Transverse colon (tissue), 4 donors: ENCODE measurements at regions not wholly inside any gene's neighbourhood (a gene's known extent, or its start where the extent isn't known, plus 50 kb on each side); places are given as distances from the start of the nearest gene placed in this dataset.

ENCODE experiments used
- DNase-seq: peaks from one replicate; pipeline ENCODE4 v3.0.0-alpha.2; 2019
- H3K27ac ChIP-seq, 4 donors: fragments of 200-600 bp; sonication (generic); 2 replicates each; pipeline ENCODE4 v1.5.1; 2016 to 2018; ENCODE audit warnings: inconsistent platforms in 4 of 4
- H3K27me3 ChIP-seq: fragments of 200-600 bp; sonication (generic); 2 replicates; pipeline ENCODE4 v1.5.1; 2017; ENCODE audit warnings: inconsistent platforms
- H3K36me3 ChIP-seq, 4 donors: fragments of 200-600 bp; sonication (generic); 2 replicates each; pipeline ENCODE4 v1.5.1; 2017 to 2019; ENCODE audit warnings: inconsistent platforms in 4 of 4
- H3K4me1 ChIP-seq, 4 donors: fragments of 200-600 bp; sonication (generic); 2 replicates each; pipeline ENCODE4 v1.5.1; 2017 to 2020; ENCODE audit warnings: inconsistent platforms in 4 of 4
- H3K4me3 ChIP-seq, 4 donors: fragments of 200-600 bp; sonication (generic); 1 replicate in 1 of 4; 2 replicates in 3 of 4; pipeline versions ENCODE4 v1.5.1 to v1.6.1; 2017 to 2019; ENCODE audit warnings: inconsistent platforms in 4 of 4
- H3K9me3 ChIP-seq, 2 donors: fragments of 200-600 bp; sonication (generic); 2 replicates each; pipeline ENCODE4 v1.5.1; 2017 to 2019; ENCODE audit warnings: inconsistent platforms in 2 of 2
- EP300 ChIP-seq: sonication (generic); formaldehyde crosslinking; IDR thresholded peaks from one replicate; pipeline ENCODE4 v1.6.1; 2017; ENCODE audit warnings: antibody characterized with exemption, low read depth
- POLR2A ChIP-seq: fragments of 450-650 bp; IDR thresholded peaks from one replicate; pipeline ENCODE4 v1.6.1; 2016; ENCODE audit warnings: antibody characterized with exemption, mild to moderate bottlenecking, moderate library complexity
- POLR2AphosphoS5 ChIP-seq, 3 donors: sonication (generic); formaldehyde crosslinking; IDR thresholded peaks; one replicate each; pipeline ENCODE4 v1.6.1; 2016; ENCODE audit warnings: antibody characterized with exemption in 3 of 3
- WGBS, 2 donors: methylation state at CpG; one replicate each; pipeline ENCODE4 v1.1.5; 2018; ENCODE audit warnings: low coverage in 1 of 2; 5-methylcytosine and 5-hydroxymethylcytosine counted together
- in situ Hi-C, 4 donors: fragments of 200-750 bp; cut with MboI; loops; one replicate each; pipeline versions ENCODE4 v1.15.0 to v1.15.1; 2017; ENCODE audit warnings: low sequenced_read_pairs in 3 of 4, low pct_ligation_motif_present in 1 of 4, low pct_unique_long_range_greater_than_20kb in 1 of 4
- intact Hi-C: fragments of 100-400 bp; cut with DNase I; formaldehyde crosslinking; loops from one replicate; pipeline ENCODE4 v1.15.1; 2023; ENCODE audit warnings: low total_unique reads
- TF ChIP-seq, protein P1 (sequence below), 5 experiments: fragments of 200-600 bp in 3 of 5; fragments of 450-650 bp in 2 of 5; sonication (generic) in 3 of 5; IDR thresholded peaks; 1 replicate in 2 of 5; 2 replicates in 3 of 5; pipeline ENCODE4 v1.5.1; 2016 to 2017; ENCODE audit warnings: antibody characterized with exemption in 5 of 5, inconsistent platforms in 3 of 5, mild to moderate bottlenecking in 2 of 5, moderate library complexity in 1 of 5

GRCh38 chr9:129561594-129562281, 59.2 kb downstream of the C9orf50 start:
- H3K9me3 ChIP-seq, result no peaks in the 10 kb centered on the region
- intact Hi-C loops, result no loop called here
- WGBS, 2 donors, result 70% methylated on average over 27 of the region's 28 CpGs; no CpG with 5 or more reads in 1 of the 2 donors
- H3K4me3 ChIP-seq, result no peak overlapping the region
- H3K4me1 ChIP-seq, result peaks cover 0 to 6% (median 0%) of the 10 kb centered on the region in 4 donors
- no peaks in the 10 kb centered on the region for H3K27me3 ChIP-seq
- TF ChIP-seq EP300, result no peak
- no peak for TF ChIP-seq POLR2AphosphoS5 (IDR thresholded peaks at IDR 0.05)
- TF ChIP-seq, protein P1, sequence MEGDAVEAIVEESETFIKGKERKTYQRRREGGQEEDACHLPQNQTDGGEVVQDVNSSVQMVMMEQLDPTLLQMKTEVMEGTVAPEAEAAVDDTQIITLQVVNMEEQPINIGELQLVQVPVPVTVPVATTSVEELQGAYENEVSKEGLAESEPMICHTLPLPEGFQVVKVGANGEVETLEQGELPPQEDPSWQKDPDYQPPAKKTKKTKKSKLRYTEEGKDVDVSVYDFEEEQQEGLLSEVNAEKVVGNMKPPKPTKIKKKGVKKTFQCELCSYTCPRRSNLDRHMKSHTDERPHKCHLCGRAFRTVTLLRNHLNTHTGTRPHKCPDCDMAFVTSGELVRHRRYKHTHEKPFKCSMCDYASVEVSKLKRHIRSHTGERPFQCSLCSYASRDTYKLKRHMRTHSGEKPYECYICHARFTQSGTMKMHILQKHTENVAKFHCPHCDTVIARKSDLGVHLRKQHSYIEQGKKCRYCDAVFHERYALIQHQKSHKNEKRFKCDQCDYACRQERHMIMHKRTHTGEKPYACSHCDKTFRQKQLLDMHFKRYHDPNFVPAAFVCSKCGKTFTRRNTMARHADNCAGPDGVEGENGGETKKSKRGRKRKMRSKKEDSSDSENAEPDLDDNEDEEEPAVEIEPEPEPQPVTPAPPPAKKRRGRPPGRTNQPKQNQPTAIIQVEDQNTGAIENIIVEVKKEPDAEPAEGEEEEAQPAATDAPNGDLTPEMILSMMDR (IDR thresholded peaks at IDR 0.05), result no peak
- no peak for TF ChIP-seq POLR2A
- DNase-seq, result no peak
- in situ Hi-C loops, result no loop called here
- peak overlapping the region in 1 of 4 donors; percentile 14 for H3K27ac ChIP-seq
- no peaks in the 10 kb centered on the region for H3K36me3 ChIP-seq

DNA sequence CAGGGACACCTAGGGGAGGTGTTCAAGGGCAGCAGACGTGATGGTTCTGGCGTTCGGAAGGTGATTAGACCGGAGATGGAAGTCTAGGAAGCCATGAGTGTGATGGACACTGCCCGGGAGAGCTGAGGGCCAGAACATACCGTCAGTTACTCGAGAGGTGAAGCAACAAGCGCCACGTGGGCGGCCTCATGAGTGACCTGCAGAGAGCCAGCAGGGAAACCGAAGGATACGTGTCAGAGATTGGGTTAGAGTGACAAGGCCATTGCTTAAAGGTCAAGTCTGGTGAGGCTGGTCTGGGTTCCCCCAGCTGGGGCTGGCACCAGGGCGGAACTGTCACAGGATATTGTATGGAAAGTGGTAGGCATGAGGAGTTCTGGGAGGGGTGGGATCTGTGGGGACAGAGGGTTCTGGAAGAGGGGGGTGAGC, 60.0 kb downstream of the C9orf50 start:
- Histone ChIP-seq H3K4me3 (no peak overlapping the region), H3K36me3 (no peaks in the 10 kb centered on the region), H3K27ac (no peak overlapping the region), H3K9me3 (no peaks in the 10 kb centered on the region), H3K4me1 (peaks cover 0 to 6% (median 0%) of the 10 kb centered on the region in 4 donors), H3K27me3 (no peaks in the 10 kb centered on the region)
- no peak for TF ChIP-seq POLR2A
- TF ChIP-seq EP300, result no peak
- TF ChIP-seq, protein P1 (IDR thresholded peaks at IDR 0.05), result no peak
- no peak for TF ChIP-seq POLR2AphosphoS5 (IDR thresholded peaks at IDR 0.05)
- no peak for DNase-seq
- in situ Hi-C loops (no loop called here), intact Hi-C loops (no loop called here)
- WGBS, 2 donors, result 88 to 93% methylated on average over 11 to 13 of the region's 13 CpGs

DNA sequence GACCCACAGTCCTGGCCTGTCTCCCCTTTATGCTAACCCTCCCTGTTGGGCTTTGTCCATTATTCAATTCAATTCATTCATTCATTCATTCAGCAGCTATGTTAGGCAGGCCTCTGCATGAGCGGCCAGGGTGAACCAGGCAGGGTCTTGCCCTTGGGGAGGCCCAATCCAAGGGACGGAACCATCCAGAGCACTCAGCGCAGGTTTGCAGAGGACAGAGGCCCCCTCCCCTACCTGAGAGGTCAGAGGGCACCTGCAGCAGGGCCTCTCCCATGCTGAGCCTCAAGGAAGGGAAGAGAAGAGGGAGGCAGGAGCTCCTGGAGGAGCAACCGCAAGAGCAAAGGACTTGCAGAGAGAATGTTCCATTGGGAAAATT, 61.4 kb downstream of the C9orf50 start:
- no peaks in the 10 kb centered on the region for H3K36me3 ChIP-seq
- intact Hi-C loops (no loop called here), in situ Hi-C loops (no loop called here)
- H3K27me3 ChIP-seq, result no peaks in the 10 kb centered on the region
- no peak for DNase-seq
- H3K27ac ChIP-seq, result no peak overlapping the region
- H3K4me1 ChIP-seq, result peaks cover 0 to 6% (median 0%) of the 10 kb centered on the region in 4 donors
- TF ChIP-seq, protein P1 (IDR thresholded peaks at IDR 0.05), result no peak
- no peak for TF ChIP-seq EP300
- no peak for TF ChIP-seq POLR2AphosphoS5 (IDR thresholded peaks at IDR 0.05)
- TF ChIP-seq POLR2A, result no peak
- no peak overlapping the region for H3K4me3 ChIP-seq
- 87 to 100% methylated on average over 1 to 4 of the region's 4 CpGs for WGBS, 2 donors
- H3K9me3 ChIP-seq, result no peaks in the 10 kb centered on the region

GRCh38 chr9:129558551-129559505, 62.1 kb downstream of the C9orf50 start:
- intact Hi-C loops, result no loop called here
- no peaks in the 10 kb centered on the region for H3K36me3 ChIP-seq
- H3K4me3 ChIP-seq, result no peak overlapping the region
- no peak for TF ChIP-seq POLR2A
- no peak for TF ChIP-seq POLR2AphosphoS5 (IDR thresholded peaks at IDR 0.05)
- TF ChIP-seq, protein P1 (IDR thresholded peaks at IDR 0.05), result no peak
- TF ChIP-seq EP300, result no peak
- H3K27ac ChIP-seq, result no peak overlapping the region
- H3K27me3 ChIP-seq, result no peaks in the 10 kb centered on the region
- 72% methylated on average over 13 of the region's 21 CpGs; no CpG with 5 or more reads in 1 of the 2 donors for WGBS, 2 donors
- peaks cover 0 to 6% (median 0%) of the 10 kb centered on the region in 4 donors for H3K4me1 ChIP-seq
- H3K9me3 ChIP-seq, result no peaks in the 10 kb centered on the region
- DNase-seq, result no peak
- in situ Hi-C loops, result no loop called here
